HepG2 (cell line): ENCODE measurements at regions not wholly inside any gene's neighbourhood (a gene's known extent, or its start where the extent isn't known, plus 50 kb on each side); places are given as distances from the start of the nearest gene placed in this dataset.
A peak's percentile ranks its signal among the peaks of the same experiment; 100 is the strongest.

ENCODE experiments used
- AKAP8 ChIP-seq: sonication (generic); formaldehyde crosslinking; IDR thresholded peaks from 2 replicates; pipeline ENCODE4 v1.5.1; 2020; ENCODE audit warnings: mild to moderate bottlenecking, missing genetic modification reagents
- CBX5 ChIP-seq: sonication (generic); formaldehyde crosslinking; IDR thresholded peaks from 2 replicates; pipeline ENCODE4 v1.4.0; 2020; ENCODE audit warnings: missing genetic modification reagents, borderline replicate concordance
- CHD2 ChIP-seq: IDR thresholded peaks from 2 replicates; pipeline ENCODE4 v1.6.1; 2011; ENCODE audit warnings: low read depth, low read length, improper control_type of control experiment
- MTF1 ChIP-seq: sonication (generic); formaldehyde crosslinking; IDR thresholded peaks from 2 replicates; pipeline ENCODE4 v1.5.0; 2020; ENCODE audit warnings: missing genetic modification reagents
- MXD4 ChIP-seq: IDR thresholded peaks from 2 replicates; pipeline ENCODE4 v1.6.1; 2016; ENCODE audit warnings: mild to moderate bottlenecking, missing biosample characterization, missing genetic modification reagents
- MYC ChIP-seq: sonication (generic); formaldehyde crosslinking; IDR thresholded peaks from 2 replicates; pipeline ENCODE4 v1.9.0; 2021; ENCODE audit warnings: missing genetic modification reagents, borderline replicate concordance
- PLRG1 ChIP-seq: fragments of 450-650 bp; conservative IDR thresholded peaks from 2 replicates; pipeline ENCODE4 v1.6.1; 2016
- SAP130 ChIP-seq: IDR thresholded peaks from 2 replicates; pipeline ENCODE4 v1.6.1; 2016; ENCODE audit warnings: low read depth
- SATB2 ChIP-seq: sonication (generic); formaldehyde crosslinking; IDR thresholded peaks from 2 replicates; pipeline ENCODE4 v1.5.0; 2020; ENCODE audit warnings: missing genetic modification reagents
- ZBTB38 ChIP-seq: sonication (generic); formaldehyde crosslinking; IDR thresholded peaks from 2 replicates; pipeline ENCODE4 v1.5.1; 2020; ENCODE audit warnings: mild to moderate bottlenecking, missing genetic modification reagents
- ZNF296 ChIP-seq: sonication (generic); formaldehyde crosslinking; conservative IDR thresholded peaks from 2 replicates; pipeline ENCODE4 v1.5.0; 2020; ENCODE audit warnings: mild to moderate bottlenecking, missing genetic modification reagents
- ZNF446 ChIP-seq: sonication (generic); formaldehyde crosslinking; IDR thresholded peaks from 2 replicates; pipeline ENCODE4 v1.5.0; 2020; ENCODE audit warnings: mild to moderate bottlenecking, missing genetic modification reagents
- ZNF543 ChIP-seq: sonication (generic); formaldehyde crosslinking; IDR thresholded peaks from 2 replicates; pipeline ENCODE4 v1.4.0; 2020; ENCODE audit warnings: mild to moderate bottlenecking, missing genetic modification reagents
- ZNF589 ChIP-seq: sonication (generic); formaldehyde crosslinking; conservative IDR thresholded peaks from 2 replicates; pipeline ENCODE4 v1.8.0; 2022; ENCODE audit warnings: mild to moderate bottlenecking, moderate library complexity, missing genetic modification reagents
- ZNF788 ChIP-seq: sonication (generic); formaldehyde crosslinking; IDR thresholded peaks from 2 replicates; pipeline ENCODE4 v1.5.0; 2020; ENCODE audit warnings: mild to moderate bottlenecking, missing genetic modification reagents, borderline replicate concordance
- TF ChIP-seq, protein P1 (sequence below): sonication (generic); formaldehyde crosslinking; IDR thresholded peaks from 2 replicates; pipeline ENCODE4 v1.5.1; 2020; ENCODE audit warnings: mild to moderate bottlenecking, missing genetic modification reagents, moderate library complexity
- TF ChIP-seq, protein P2 (sequence below): sonication (generic); formaldehyde crosslinking; IDR thresholded peaks from 2 replicates; pipeline ENCODE4 v1.4.0; 2020; ENCODE audit warnings: missing genetic modification reagents
- TF ChIP-seq, protein P3 (sequence below): sonication (generic); formaldehyde crosslinking; conservative IDR thresholded peaks from 2 replicates; pipeline ENCODE4 v1.4.0; 2020; ENCODE audit warnings: mild to moderate bottlenecking, missing genetic modification reagents, moderate library complexity
- TF ChIP-seq, protein P4 (sequence below): sonication (generic); formaldehyde crosslinking; conservative IDR thresholded peaks from 2 replicates; pipeline ENCODE4 v1.8.1; 2023; ENCODE audit warnings: missing genetic modification reagents

DNA sequence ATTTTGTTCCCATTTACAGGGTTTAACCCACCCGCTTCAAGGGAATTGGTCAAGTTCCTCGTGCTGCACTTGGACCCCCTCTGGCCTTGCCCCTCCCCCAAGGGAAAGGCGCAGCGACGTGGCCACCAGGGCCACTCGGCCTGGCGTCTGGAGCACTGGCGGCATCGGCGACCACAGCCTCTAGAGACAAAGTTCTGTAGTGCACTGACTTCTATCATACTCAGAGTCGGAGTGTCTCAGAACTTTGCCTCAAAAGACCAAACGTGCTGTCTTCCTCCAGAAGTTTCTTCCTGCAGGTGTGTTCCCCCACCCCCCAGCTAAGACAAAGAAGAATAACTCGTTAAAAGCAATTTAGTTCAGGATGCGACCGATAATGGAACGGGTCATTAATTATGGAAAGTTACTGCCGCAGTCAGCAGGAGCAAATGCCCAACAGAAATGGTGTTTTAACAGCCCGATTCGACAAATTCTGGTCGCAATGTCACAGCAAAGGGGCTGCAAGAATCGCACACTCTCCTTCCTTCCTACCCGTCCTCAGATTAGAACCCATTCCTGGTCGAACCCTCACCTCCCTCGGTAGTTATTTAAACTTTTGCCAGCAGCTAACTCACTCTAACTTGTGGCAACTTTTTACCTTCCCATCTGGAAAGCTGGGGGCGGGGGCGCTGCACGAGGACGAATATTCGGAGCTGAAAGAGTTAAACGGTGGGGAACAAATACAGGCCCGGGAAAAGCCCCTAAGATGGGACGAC lies 202.1 kb upstream of the NFE2L3 start (continued):
- TF ChIP-seq, protein P1, sequence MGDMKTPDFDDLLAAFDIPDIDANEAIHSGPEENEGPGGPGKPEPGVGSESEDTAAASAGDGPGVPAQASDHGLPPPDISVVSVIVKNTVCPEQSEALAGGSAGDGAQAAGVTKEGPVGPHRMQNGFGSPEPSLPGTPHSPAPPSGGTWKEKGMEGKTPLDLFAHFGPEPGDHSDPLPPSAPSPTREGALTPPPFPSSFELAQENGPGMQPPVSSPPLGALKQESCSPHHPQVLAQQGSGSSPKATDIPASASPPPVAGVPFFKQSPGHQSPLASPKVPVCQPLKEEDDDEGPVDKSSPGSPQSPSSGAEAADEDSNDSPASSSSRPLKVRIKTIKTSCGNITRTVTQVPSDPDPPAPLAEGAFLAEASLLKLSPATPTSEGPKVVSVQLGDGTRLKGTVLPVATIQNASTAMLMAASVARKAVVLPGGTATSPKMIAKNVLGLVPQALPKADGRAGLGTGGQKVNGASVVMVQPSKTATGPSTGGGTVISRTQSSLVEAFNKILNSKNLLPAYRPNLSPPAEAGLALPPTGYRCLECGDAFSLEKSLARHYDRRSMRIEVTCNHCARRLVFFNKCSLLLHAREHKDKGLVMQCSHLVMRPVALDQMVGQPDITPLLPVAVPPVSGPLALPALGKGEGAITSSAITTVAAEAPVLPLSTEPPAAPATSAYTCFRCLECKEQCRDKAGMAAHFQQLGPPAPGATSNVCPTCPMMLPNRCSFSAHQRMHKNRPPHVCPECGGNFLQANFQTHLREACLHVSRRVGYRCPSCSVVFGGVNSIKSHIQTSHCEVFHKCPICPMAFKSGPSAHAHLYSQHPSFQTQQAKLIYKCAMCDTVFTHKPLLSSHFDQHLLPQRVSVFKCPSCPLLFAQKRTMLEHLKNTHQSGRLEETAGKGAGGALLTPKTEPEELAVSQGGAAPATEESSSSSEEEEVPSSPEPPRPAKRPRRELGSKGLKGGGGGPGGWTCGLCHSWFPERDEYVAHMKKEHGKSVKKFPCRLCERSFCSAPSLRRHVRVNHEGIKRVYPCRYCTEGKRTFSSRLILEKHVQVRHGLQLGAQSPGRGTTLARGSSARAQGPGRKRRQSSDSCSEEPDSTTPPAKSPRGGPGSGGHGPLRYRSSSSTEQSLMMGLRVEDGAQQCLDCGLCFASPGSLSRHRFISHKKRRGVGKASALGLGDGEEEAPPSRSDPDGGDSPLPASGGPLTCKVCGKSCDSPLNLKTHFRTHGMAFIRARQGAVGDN (CRISPR knock-in tag) = peak; percentile 83
- TF ChIP-seq, protein P2, sequence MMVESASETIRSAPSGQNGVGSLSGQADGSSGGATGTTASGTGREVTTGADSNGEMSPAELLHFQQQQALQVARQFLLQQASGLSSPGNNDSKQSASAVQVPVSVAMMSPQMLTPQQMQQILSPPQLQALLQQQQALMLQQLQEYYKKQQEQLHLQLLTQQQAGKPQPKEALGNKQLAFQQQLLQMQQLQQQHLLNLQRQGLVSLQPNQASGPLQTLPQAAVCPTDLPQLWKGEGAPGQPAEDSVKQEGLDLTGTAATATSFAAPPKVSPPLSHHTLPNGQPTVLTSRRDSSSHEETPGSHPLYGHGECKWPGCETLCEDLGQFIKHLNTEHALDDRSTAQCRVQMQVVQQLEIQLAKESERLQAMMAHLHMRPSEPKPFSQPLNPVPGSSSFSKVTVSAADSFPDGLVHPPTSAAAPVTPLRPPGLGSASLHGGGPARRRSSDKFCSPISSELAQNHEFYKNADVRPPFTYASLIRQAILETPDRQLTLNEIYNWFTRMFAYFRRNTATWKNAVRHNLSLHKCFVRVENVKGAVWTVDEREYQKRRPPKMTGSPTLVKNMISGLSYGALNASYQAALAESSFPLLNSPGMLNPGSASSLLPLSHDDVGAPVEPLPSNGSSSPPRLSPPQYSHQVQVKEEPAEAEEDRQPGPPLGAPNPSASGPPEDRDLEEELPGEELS (CRISPR knock-in tag) = 0 out of 2 replicates have a peak, but pooled peaks have one; percentile 20
- TF ChIP-seq CHD2 (peak; percentile 38; the same call in 1 of the 2 replicates), ZNF589 (CRISPR knock-in tag) (no peak), MTF1 (no peak), ZNF543 (CRISPR knock-in tag) (no peak), ZBTB38 (CRISPR knock-in tag) (no peak; the same call in 1 of the 2 replicates), AKAP8 (CRISPR knock-in tag) (peak; percentile 22; the same call in 1 of the 2 replicates), MXD4 (CRISPR knock-in tag) (0 out of 2 replicates have a peak, but pooled peaks have one; percentile 32), CBX5 (no peak), MYC (peak; percentile 55; the same call in 1 of the 2 replicates), SAP130 (CRISPR knock-in tag) (peak; percentile 25; the same call in 1 of the 2 replicates), ZNF446 (no peak), ZNF788 (0 out of 2 replicates have a peak, but pooled peaks have one; percentile 33), SATB2 (CRISPR knock-in tag) (no peak), ZNF296 (CRISPR knock-in tag) (0 out of 2 replicates have a peak, but pooled peaks have one; percentile 64), PLRG1 (no peak)
- TF ChIP-seq, protein P3, sequence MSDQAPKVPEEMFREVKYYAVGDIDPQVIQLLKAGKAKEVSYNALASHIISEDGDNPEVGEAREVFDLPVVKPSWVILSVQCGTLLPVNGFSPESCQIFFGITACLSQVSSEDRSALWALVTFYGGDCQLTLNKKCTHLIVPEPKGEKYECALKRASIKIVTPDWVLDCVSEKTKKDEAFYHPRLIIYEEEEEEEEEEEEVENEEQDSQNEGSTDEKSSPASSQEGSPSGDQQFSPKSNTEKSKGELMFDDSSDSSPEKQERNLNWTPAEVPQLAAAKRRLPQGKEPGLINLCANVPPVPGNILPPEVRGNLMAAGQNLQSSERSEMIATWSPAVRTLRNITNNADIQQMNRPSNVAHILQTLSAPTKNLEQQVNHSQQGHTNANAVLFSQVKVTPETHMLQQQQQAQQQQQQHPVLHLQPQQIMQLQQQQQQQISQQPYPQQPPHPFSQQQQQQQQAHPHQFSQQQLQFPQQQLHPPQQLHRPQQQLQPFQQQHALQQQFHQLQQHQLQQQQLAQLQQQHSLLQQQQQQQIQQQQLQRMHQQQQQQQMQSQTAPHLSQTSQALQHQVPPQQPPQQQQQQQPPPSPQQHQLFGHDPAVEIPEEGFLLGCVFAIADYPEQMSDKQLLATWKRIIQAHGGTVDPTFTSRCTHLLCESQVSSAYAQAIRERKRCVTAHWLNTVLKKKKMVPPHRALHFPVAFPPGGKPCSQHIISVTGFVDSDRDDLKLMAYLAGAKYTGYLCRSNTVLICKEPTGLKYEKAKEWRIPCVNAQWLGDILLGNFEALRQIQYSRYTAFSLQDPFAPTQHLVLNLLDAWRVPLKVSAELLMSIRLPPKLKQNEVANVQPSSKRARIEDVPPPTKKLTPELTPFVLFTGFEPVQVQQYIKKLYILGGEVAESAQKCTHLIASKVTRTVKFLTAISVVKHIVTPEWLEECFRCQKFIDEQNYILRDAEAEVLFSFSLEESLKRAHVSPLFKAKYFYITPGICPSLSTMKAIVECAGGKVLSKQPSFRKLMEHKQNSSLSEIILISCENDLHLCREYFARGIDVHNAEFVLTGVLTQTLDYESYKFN (CRISPR knock-in tag) = 0 out of 2 replicates have a peak, but pooled peaks have one; percentile 9
- TF ChIP-seq, protein P4, sequence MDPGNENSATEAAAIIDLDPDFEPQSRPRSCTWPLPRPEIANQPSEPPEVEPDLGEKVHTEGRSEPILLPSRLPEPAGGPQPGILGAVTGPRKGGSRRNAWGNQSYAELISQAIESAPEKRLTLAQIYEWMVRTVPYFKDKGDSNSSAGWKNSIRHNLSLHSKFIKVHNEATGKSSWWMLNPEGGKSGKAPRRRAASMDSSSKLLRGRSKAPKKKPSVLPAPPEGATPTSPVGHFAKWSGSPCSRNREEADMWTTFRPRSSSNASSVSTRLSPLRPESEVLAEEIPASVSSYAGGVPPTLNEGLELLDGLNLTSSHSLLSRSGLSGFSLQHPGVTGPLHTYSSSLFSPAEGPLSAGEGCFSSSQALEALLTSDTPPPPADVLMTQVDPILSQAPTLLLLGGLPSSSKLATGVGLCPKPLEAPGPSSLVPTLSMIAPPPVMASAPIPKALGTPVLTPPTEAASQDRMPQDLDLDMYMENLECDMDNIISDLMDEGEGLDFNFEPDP (CRISPR knock-in tag) = no peak
